ENCODE measurements at regions not wholly inside any gene's neighbourhood (a gene's known extent, or its start where the extent isn't known, plus 50 kb on each side); places are given as distances from the start of the nearest gene placed in this dataset.

- no peak for TF ChIP-seq POLR2AphosphoS5 (IDR thresholded peaks at IDR 0.05; ENCODE audit: low read depth, low read length)
- no peak for TF ChIP-seq TAF1 (IDR thresholded peaks at IDR 0.05; ENCODE audit: borderline replicate concordance, low read depth, low read length)
- TF ChIP-seq POLR2A (IDR thresholded peaks at IDR 0.05; ENCODE audit: low read depth, low read length), result no peak
Measured at GRCh38 chr9:713091-713490, 128.4 kb upstream of the DMRT1 start.
